Adrenal gland (tissue), 9 donors: ENCODE measurements at regions not wholly inside any gene's neighbourhood (a gene's known extent, or its start where the extent isn't known, plus 50 kb on each side); places are given as distances from the start of the nearest gene placed in this dataset.
"Not testable (repeated sequence)": the region's sequence is repeated elsewhere in the genome, so short reads cannot be mapped to it uniquely, and the experiment has no call there.

Experiments used
- DNase-seq, 7 donors: peaks; one replicate each; pipeline ENCODE4 v3.0.0-alpha.2; 2019 to 2020
- H3K27ac ChIP-seq, 5 donors: fragments of 200-600 bp; sonication (generic) in 4 of 5; 1 replicate in 3 of 5; 2 replicates in 2 of 5; pipeline versions ENCODE4 v1.5.1 to v1.8.0; 2016 to 2020; ENCODE audit warnings: mild to moderate bottlenecking in 1 of 5
- H3K27me3 ChIP-seq: fragments of 200-600 bp; 2 replicates; pipeline ENCODE4 v1.8.0; 2021
- H3K36me3 ChIP-seq, 2 donors: fragments of 200-600 bp; replicated peaks in 1 of 2; 1 replicate in 1 of 2; 2 replicates in 1 of 2; pipeline versions ENCODE4 v1.5.1 to v1.8.0; 2018 to 2022
- H3K4me1 ChIP-seq, 2 donors: fragments of 200-600 bp; replicated peaks in 1 of 2; 1 replicate in 1 of 2; 2 replicates in 1 of 2; pipeline versions ENCODE4 v1.5.1 to v1.8.0; 2018 to 2021
- H3K4me3 ChIP-seq, 4 donors: fragments of 200-600 bp; sonication (generic) in 3 of 4; one replicate each; pipeline ENCODE4 v1.5.1; 2016 to 2018
- H3K9me3 ChIP-seq, 3 donors: fragments of 200-600 bp; sonication (generic) in 1 of 3; replicated peaks in 1 of 3; 1 replicate in 2 of 3; 2 replicates in 1 of 3; pipeline versions ENCODE4 v1.5.1 to v1.8.0; 2016 to 2021
- POLR2A ChIP-seq, 2 donors: fragments of 450-650 bp; IDR thresholded peaks; one replicate each; pipeline ENCODE4 v1.6.1; 2017; ENCODE audit warnings: antibody characterized with exemption in 2 of 2, mild to moderate bottlenecking in 2 of 2, moderate library complexity in 1 of 2
- WGBS, 4 donors: extraction: QIAGEN DNeasy Blood & Tissue Kit in 2 of 4; methylation state at CpG; one replicate each; pipeline versions ENCODE4 v1.1.5 to v1.1.7; 2013 to 2017; 5-methylcytosine and 5-hydroxymethylcytosine counted together
- intact Hi-C, 2 donors: fragments of 100-400 bp; cut with DNase I; formaldehyde crosslinking; loops; one replicate each; pipeline versions ENCODE4 v1.14.1 to v1.15.0; 2022 to 2023
- TF ChIP-seq, protein P1 (sequence below), 6 experiments: fragments of 450-650 bp in 4 of 6; fragments of 200-600 bp in 2 of 6; sonication (generic) in 1 of 6; IDR thresholded peaks; 1 replicate in 5 of 6; 2 replicates in 1 of 6; pipeline versions ENCODE4 v1.5.1 to v1.8.0; 2016 to 2021; ENCODE audit warnings: antibody characterized with exemption in 6 of 6, mild to moderate bottlenecking in 2 of 6, moderate library complexity in 1 of 6
- donor health status: healthy with polysubstance abuse.
- donor health status: Bipolar disorder and iron deficiency.
- donor health status: DM: yes; HTN: yes; CAD: no.
- donor health status: DM: no; HTN: no; CAD: no.
- donor health status: DM: no; HTN: no; CAD: no.

DNA sequence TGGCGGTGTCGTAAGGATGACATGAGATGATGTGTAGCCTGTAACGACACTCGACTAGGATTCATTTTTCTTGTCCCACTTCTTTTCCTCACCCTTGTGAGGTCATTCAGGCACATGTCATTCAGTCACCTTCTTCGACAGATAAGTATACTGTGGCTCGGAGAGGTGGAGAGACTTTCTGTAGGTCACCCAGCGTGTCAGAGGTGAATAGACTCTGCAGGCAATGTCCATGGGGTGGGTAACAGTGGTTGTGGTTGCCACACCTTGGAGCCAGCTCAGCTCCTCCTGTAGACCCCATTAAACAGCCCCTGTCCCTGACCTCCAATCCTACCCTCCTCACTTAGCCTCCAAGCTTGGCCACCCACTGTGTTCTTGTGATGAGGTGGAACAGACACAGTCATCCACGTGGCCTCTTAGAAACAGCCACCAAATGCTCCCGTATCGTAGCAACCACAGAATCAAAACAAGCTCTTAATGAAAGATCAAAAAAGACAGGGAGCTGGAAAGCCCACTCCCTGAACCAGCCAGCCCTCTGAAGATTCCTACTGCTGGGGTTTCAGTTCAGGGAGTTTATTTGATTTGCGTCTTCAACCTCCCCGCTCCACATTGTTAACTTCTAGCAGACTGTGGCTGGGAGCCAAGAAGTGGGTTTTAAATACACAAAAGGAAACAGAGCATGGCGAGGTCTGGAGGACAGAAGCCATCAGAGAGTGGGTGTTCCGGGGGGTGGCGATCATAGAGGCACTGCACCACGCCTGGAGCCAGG lies 89.0 kb upstream of the GRK3 start:
- 51 to 74% (median 61%) methylated on average over 16 of the region's 16 CpGs for WGBS, 4 donors
- intact Hi-C loops: no loop called here
- no peak overlapping the region for H3K4me3 ChIP-seq

DNA sequence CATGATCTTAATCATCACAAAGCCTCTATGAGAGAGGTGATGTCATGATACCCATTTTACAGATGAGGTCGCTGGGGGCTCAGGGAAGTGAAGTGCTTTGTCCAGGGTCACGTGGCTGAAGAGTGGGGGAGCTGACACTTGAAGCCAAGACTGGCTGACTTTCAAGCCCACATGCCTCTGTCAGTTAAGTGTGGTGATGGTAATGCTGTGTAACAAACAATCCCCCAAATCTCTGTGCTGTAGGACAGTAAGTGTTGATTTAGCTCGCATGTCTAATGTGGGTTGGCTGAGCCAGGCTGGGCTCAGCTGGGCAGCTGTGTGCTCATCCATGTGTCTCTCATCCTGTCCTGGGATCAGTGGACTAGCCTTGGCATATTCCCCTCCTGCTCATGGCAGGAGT lies 87.1 kb upstream of the GRK3 start:
- Histone ChIP-seq H3K4me3 (no peak overlapping the region), H3K27me3 (no peaks in the 10 kb centered on the region), H3K27ac (no peak overlapping the region), H3K9me3 (no peaks in the 10 kb centered on the region), H3K4me1 (no peaks in the 10 kb centered on the region), H3K36me3 (no peaks in the 10 kb centered on the region)
- no peak for TF ChIP-seq POLR2A (IDR thresholded peaks at IDR 0.05)
- TF ChIP-seq, protein P1, sequence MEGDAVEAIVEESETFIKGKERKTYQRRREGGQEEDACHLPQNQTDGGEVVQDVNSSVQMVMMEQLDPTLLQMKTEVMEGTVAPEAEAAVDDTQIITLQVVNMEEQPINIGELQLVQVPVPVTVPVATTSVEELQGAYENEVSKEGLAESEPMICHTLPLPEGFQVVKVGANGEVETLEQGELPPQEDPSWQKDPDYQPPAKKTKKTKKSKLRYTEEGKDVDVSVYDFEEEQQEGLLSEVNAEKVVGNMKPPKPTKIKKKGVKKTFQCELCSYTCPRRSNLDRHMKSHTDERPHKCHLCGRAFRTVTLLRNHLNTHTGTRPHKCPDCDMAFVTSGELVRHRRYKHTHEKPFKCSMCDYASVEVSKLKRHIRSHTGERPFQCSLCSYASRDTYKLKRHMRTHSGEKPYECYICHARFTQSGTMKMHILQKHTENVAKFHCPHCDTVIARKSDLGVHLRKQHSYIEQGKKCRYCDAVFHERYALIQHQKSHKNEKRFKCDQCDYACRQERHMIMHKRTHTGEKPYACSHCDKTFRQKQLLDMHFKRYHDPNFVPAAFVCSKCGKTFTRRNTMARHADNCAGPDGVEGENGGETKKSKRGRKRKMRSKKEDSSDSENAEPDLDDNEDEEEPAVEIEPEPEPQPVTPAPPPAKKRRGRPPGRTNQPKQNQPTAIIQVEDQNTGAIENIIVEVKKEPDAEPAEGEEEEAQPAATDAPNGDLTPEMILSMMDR (IDR thresholded peaks at IDR 0.05): no peak
- WGBS, 4 donors: 89 to 100% (median 90%) methylated on average over 3 of the region's 3 CpGs
- DNase-seq: no peak
- intact Hi-C loops: no loop called here

More for the DNA sequence above, 89.0 kb upstream of the GRK3 start:
- H3K9me3 ChIP-seq: no peaks in the 10 kb centered on the region
- DNase-seq: peak in 4 of 7 donors; percentile 25 to 61 (median 28)
- H3K36me3 ChIP-seq: no peaks in the 10 kb centered on the region
- TF ChIP-seq, protein P1 (IDR thresholded peaks at IDR 0.05): no peak
- TF ChIP-seq POLR2A (IDR thresholded peaks at IDR 0.05): no peak
- H3K27me3 ChIP-seq: no peaks in the 10 kb centered on the region
- no peak overlapping the region for H3K27ac ChIP-seq
- H3K4me1 ChIP-seq: no peaks in the 10 kb centered on the region

DNA sequence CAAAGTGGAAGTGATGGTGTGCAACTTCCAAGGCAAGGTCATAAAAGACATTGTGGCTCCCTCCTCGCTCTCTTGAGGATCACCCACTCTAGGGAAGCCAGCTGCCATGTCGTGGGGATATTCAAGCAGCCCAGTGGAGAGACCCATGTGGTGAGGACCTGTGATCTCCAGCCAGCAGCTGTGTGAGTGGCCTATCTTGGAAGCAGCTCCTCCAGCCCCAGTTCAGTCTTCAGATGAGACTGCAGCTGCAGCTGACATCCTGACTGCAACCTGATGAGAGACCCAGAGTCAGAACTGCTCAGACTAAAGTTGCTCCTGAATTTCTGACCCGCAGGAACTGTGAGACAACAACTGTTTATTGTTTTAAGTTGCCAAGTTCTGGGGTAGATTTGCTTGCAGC lies 86.4 kb upstream of the GRK3 start:
- Histone ChIP-seq H3K4me3 (no peak overlapping the region), H3K27ac (no peak overlapping the region), H3K4me1 (peaks cover 4% of the 10 kb centered on the region in 2 donors), H3K36me3 (no peaks in the 10 kb centered on the region), H3K9me3 (no peaks in the 10 kb centered on the region), H3K27me3 (no peaks in the 10 kb centered on the region)
- DNase-seq: no peak
- intact Hi-C loops: no loop called here
- TF ChIP-seq, protein P1 (IDR thresholded peaks at IDR 0.05): no peak
- no peak for TF ChIP-seq POLR2A (IDR thresholded peaks at IDR 0.05)
- 88 to 93% (median 91%) methylated on average over 2 to 3 of the region's 3 CpGs for WGBS, 4 donors

DNA sequence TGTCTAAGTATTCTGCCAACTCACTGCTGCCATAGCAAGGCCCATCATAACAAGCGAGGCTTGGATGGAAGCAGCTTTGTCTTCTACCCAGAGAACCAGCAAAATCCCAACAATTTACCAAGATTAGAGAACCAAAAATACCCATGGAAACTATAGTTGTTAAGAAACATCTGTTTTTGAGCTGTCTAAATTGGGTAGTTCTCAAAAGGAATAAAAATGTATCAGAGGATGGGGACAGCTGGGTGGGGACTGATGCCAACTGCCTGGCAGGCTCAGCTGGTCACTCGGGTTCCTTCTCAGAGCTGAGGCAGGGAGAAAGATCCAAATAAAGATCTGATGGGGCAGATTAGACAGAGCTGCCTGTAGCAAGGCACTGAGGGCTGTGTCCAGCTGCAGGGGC lies 85.9 kb upstream of the GRK3 start:
- no peak for TF ChIP-seq POLR2A (IDR thresholded peaks at IDR 0.05)
- TF ChIP-seq, protein P1 (IDR thresholded peaks at IDR 0.05): no peak
- Histone ChIP-seq H3K27ac (no peak overlapping the region), H3K36me3 (no peaks in the 10 kb centered on the region), H3K4me1 (peaks cover 5 to 8% of the 10 kb centered on the region in 2 donors), H3K9me3 (no peaks in the 10 kb centered on the region), H3K4me3 (no peak overlapping the region), H3K27me3 (no peaks in the 10 kb centered on the region)
- intact Hi-C loops: no loop called here
- WGBS, 4 donors: 83 to 97% (median 89%) methylated on average over 2 of the region's 2 CpGs
- DNase-seq: no peak

DNA sequence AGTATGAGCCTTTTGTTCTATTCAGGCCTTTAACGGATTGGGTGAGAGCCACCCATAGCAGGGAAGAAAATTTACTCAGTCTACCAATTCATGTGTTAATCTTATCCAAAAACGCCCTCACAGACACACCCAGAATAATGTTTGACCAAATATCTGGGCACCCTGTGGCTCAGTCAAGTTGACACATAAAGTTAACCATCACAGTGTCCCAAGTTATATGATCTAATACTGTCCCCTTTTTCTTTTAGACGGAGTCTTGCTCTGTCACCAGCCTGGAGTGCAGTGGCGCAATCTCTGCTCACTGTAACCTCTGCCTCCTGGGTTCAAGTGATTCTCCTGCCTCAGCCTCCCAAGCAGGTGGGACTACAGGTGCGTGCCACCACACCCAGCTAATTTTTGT lies 83.6 kb upstream of the GRK3 start:
- 90 to 93% (median 92%) methylated on average over 5 of the region's 5 CpGs for WGBS, 4 donors
- intact Hi-C loops, H3K4me3 ChIP-seq: not testable (repeated sequence)

More for the DNA sequence above, 83.6 kb upstream of the GRK3 start:
- not testable (repeated sequence) for DNase-seq, H3K27ac ChIP-seq, H3K36me3 ChIP-seq, H3K9me3 ChIP-seq, H3K27me3 ChIP-seq, H3K4me1 ChIP-seq
